Keratinocyte (primary cell): ENCODE measurements at regions not wholly inside any gene's neighbourhood (a gene's known extent, or its start where the extent isn't known, plus 50 kb on each side); places are given as distances from the start of the nearest gene placed in this dataset.

ENCODE experiments used
- CTCF ChIP-seq, 3 experiments: IDR thresholded peaks in 1 of 3; conservative IDR thresholded peaks in 1 of 3; optimal IDR thresholded peaks in 1 of 3; 2 replicates in 2 of 3; 3 replicates in 1 of 3; pipeline versions ENCODE3 to v1.5.1; 2011; ENCODE audit warnings: low read length in 3 of 3, mild to moderate bottlenecking in 3 of 3, moderate library complexity in 2 of 3, control low read depth in 1 of 3, inconsistent platforms in 1 of 3; ENCODE audit not compliant: insufficient read depth in 2 of 3; ENCODE audit errors: extremely low read depth in 1 of 3
- EZH2 ChIP-seq: IDR thresholded peaks from one replicate; pipeline ENCODE4 v1.6.1; 2012; ENCODE audit warnings: inconsistent platforms, mild to moderate bottlenecking, low read length, moderate library complexity

GRCh38 chr13:106883976-106884375 is 316.0 kb upstream of the ARGLU1 start:
- TF ChIP-seq EZH2 (no peak), CTCF (optimal IDR thresholded peaks at IDR 0.05 in 1 of 3, IDR thresholded peaks at IDR 0.05 in 1 of 3, conservative IDR thresholded peaks at IDR 0.05 in 1 of 3; ENCODE audit: extremely low read depth in 1 of 3, insufficient read depth in 2 of 3, low read length in 3 of 3) (no peak)
